HCT116 (cell line): ENCODE measurements at regions not wholly inside any gene's neighbourhood (a gene's known extent, or its start where the extent isn't known, plus 50 kb on each side); places are given as distances from the start of the nearest gene placed in this dataset.

Source experiments
- ATAC-seq: fragments of 200-7000 bp; cut with Tn5 transposase; 2 replicates; pipeline ENCODE4 v1.9.1; 2020; ENCODE audit warnings: mild to moderate bottlenecking, moderate library complexity
- BruUV-seq: library from RNA; stranded (reverse); fragments of 400-500 nt; replicated peaks from 2 replicates; lab custom pipeline; 2021; lab: Mats Ljungman, UMichigan
- CTCF ChIA-PET: fragments of 300-600 bp; sonication (Branson Sonifier 250); formaldehyde crosslinking; loops from one replicate; lab custom pipeline; 2021; ENCODE audit warnings: antibody characterized with exemption; lab: Charles Lee
- POLR2A ChIA-PET: fragments of 300-600, 350-600 bp; sonication (Branson Sonifier 250); formaldehyde crosslinking; loops from one replicate; lab custom pipeline; 2021; ENCODE audit warnings: antibody characterized with exemption; lab: Charles Lee
- RAD21 ChIA-PET, 2 experiments: fragments of 300-600 bp; sonication (Branson Sonifier 250); formaldehyde crosslinking; loops; one replicate each; lab custom pipeline; 2023; ENCODE audit warnings: low total read pairs in 2 of 2; ENCODE audit not compliant: uncharacterized antibody in 2 of 2, unreplicated experiment in 2 of 2, low non-redundant PET in 1 of 2; lab: Charles Lee
- DNase-seq: peaks from one replicate; pipeline ENCODE4 v3.0.0-alpha.2; 2010; ENCODE audit warnings: low read depth, low spot score
- H2AFZ ChIP-seq: fragments of 200-600 bp; shearing (Covaris generic), sonication (generic); 2 replicates; pipeline ENCODE4 v1.6.1; 2017; ENCODE audit warnings: low read depth, mixed run types, mixed read lengths, antibody characterized with exemption, low read length; ENCODE audit not compliant: poor library complexity, severe bottlenecking
- H3K27ac ChIP-seq: 2 replicates; pipeline ENCODE4 v1.5.1; 2012; ENCODE audit warnings: low read depth, low read length
- H3K27me3 ChIP-seq: fragments of 200-600 bp; sonication (generic); 2 replicates; pipeline ENCODE4 v1.6.1; 2016; ENCODE audit warnings: mixed run types, low read length, mixed read lengths; ENCODE audit not compliant: insufficient read depth
- H3K36me3 ChIP-seq, 2 experiments: fragments of 200-500 bp in 1 of 2; fragments of 200-600 bp in 1 of 2; sonication (Bioruptor generic) in 1 of 2; sonication (generic) in 1 of 2; 2 replicates each; pipeline versions ENCODE4 v1.5.1 to v1.6.1; 2014 to 2016; ENCODE audit warnings: low read length in 2 of 2, inconsistent platforms in 1 of 2, mixed read lengths in 1 of 2, mixed run types in 1 of 2; ENCODE audit not compliant: insufficient read depth in 2 of 2, control insufficient read depth in 1 of 2
- H3K4me1 ChIP-seq, 2 experiments: fragments of 200-600 bp in 1 of 2; sonication (generic) in 1 of 2; 2 replicates each; pipeline versions ENCODE4 v1.5.1 to v1.6.1; 2012 to 2017; ENCODE audit warnings: low read length in 2 of 2, inconsistent platforms in 1 of 2, mild to moderate bottlenecking in 1 of 2, mixed read lengths in 1 of 2, mixed run types in 1 of 2, moderate library complexity in 1 of 2; ENCODE audit not compliant: insufficient read depth in 2 of 2, control insufficient read depth in 1 of 2
- H3K4me2 ChIP-seq: fragments of 200-600 bp; sonication (generic); 2 replicates; pipeline ENCODE4 v1.6.1; 2017; ENCODE audit warnings: mixed run types, low read length, mixed read lengths
- H3K4me3 ChIP-seq, 2 experiments: fragments of 200-600 bp in 1 of 2; sonication (generic) in 1 of 2; replicated peaks in 1 of 2; 2 replicates each; pipeline ENCODE4 v1.5.1; 2011 to 2016; ENCODE audit warnings: low read length in 2 of 2, control low read depth in 1 of 2, low read depth in 1 of 2, mild to moderate bottlenecking in 1 of 2, mixed read lengths in 1 of 2, mixed run types in 1 of 2
- H3K79me2 ChIP-seq: fragments of 200-600 bp; sonication (generic); 2 replicates; pipeline ENCODE4 v1.6.1; 2017; ENCODE audit warnings: mild to moderate bottlenecking, mixed run types, low read length, moderate library complexity, mixed read lengths; ENCODE audit not compliant: insufficient read depth
- H3K9ac ChIP-seq: fragments of 200-600 bp; sonication (generic); 2 replicates; pipeline ENCODE4 v1.6.1; 2016; ENCODE audit warnings: low read length, mixed read lengths
- H3K9me2 ChIP-seq: fragments of 200-600 bp; sonication (generic), shearing (Covaris generic); 2 replicates; pipeline ENCODE4 v1.6.1; 2017; ENCODE audit warnings: mixed run types, mild to moderate bottlenecking, moderate library complexity; ENCODE audit not compliant: insufficient read depth
- H3K9me3 ChIP-seq, 2 experiments: fragments of 200-500 bp in 1 of 2; fragments of 200-600 bp in 1 of 2; sonication (Bioruptor generic) in 1 of 2; sonication (generic) in 1 of 2; 2 replicates each; pipeline ENCODE4 v1.6.1; 2014 to 2017; ENCODE audit warnings: low read length in 2 of 2, mixed read lengths in 2 of 2, inconsistent platforms in 1 of 2, low read depth in 1 of 2, mild to moderate bottlenecking in 1 of 2, mixed run types in 1 of 2, moderate library complexity in 1 of 2; ENCODE audit not compliant: control insufficient read depth in 1 of 2, insufficient read depth in 1 of 2
- H4K20me1 ChIP-seq: fragments of 200-600 bp; sonication (generic), shearing (Covaris generic); 2 replicates; pipeline ENCODE4 v1.6.1; 2017; ENCODE audit warnings: mixed run types, mild to moderate bottlenecking, moderate library complexity; ENCODE audit not compliant: insufficient read depth
- ATF3 ChIP-seq: IDR thresholded peaks from 2 replicates; pipeline ENCODE4 v1.6.1; 2012
- CBX3 ChIP-seq: IDR thresholded peaks from 2 replicates; pipeline ENCODE4 v1.6.1; 2012; ENCODE audit warnings: low read depth
- EGR1 ChIP-seq: IDR thresholded peaks from 2 replicates; pipeline ENCODE4 v1.6.1; 2012; ENCODE audit warnings: low read depth
- ELF1 ChIP-seq: IDR thresholded peaks from 2 replicates; pipeline ENCODE4 v1.6.1; 2012; ENCODE audit warnings: low read depth, borderline replicate concordance
- JUND ChIP-seq: IDR thresholded peaks from 2 replicates; pipeline ENCODE4 v1.6.1; 2012
- MAX ChIP-seq: IDR thresholded peaks from 2 replicates; pipeline ENCODE4 v1.6.1; 2012
- SIN3A ChIP-seq: IDR thresholded peaks from 2 replicates; pipeline ENCODE4 v1.6.1; 2012; ENCODE audit warnings: low read depth
- SP1 ChIP-seq: IDR thresholded peaks from 2 replicates; pipeline ENCODE4 v1.6.1; 2012; ENCODE audit warnings: low read depth
- SRF ChIP-seq: IDR thresholded peaks from 2 replicates; pipeline ENCODE4 v1.6.1; 2012; ENCODE audit warnings: low read depth
- TCF7L2 ChIP-seq: IDR thresholded peaks from 2 replicates; pipeline ENCODE4 v1.7.0; 2011; ENCODE audit warnings: borderline replicate concordance, inconsistent platforms; ENCODE audit not compliant: insufficient read depth, insufficient read length; ENCODE audit errors: extremely low read depth
- YY1 ChIP-seq: IDR thresholded peaks from 2 replicates; pipeline ENCODE4 v1.6.1; 2011; ENCODE audit warnings: low read length, low read depth, moderate library complexity, mild to moderate bottlenecking; ENCODE audit not compliant: insufficient replicate concordance; ENCODE audit errors: extremely low read depth
- ZFX ChIP-seq: fragments of 450-650 bp; IDR thresholded peaks from 2 replicates; pipeline ENCODE4 v1.6.1; 2017
- ZNF274 ChIP-seq: fragments of 200-500 bp; sonication (Bioruptor generic); IDR thresholded peaks from 2 replicates; pipeline ENCODE4 v1.6.1; 2014; ENCODE audit warnings: mild to moderate bottlenecking, low read depth, low read length, inconsistent platforms
- intact Hi-C: fragments of 100-400 bp; cut with micrococcal nuclease; formaldehyde crosslinking; loops from 2 replicates; pipeline ENCODE4 v1.10.0; 2022
- TF ChIP-seq, protein P1 (sequence below): IDR thresholded peaks from 2 replicates; pipeline ENCODE4 v1.6.1; 2011; ENCODE audit warnings: mild to moderate bottlenecking, low read length, moderate library complexity; ENCODE audit not compliant: insufficient replicate concordance; ENCODE audit errors: extremely low read depth

GRCh38 chr4:79827283-79827682, 245.7 kb downstream of the ANTXR2 start:
- intact Hi-C loops, result no loop called here
- Histone ChIP-seq H3K27ac (no peak overlapping the region), H3K4me1 (no peaks in the 10 kb centered on the region), H3K4me3 (no peak overlapping the region), H3K9ac (no peak overlapping the region), H2AFZ (no peak overlapping the region), H3K27me3 (no peaks in the 10 kb centered on the region), H3K9me3 (no peaks in the 10 kb centered on the region), H3K4me2 (no peak overlapping the region), H3K9me2 (no peaks in the 10 kb centered on the region)
- POLR2A ChIA-PET, result no interaction called here
- DNase-seq, result no peak
- RAD21 ChIA-PET, result no interaction called here
- CTCF ChIA-PET, result no interaction called here
- no TSS peak for BruUV-seq
- TF ChIP-seq TCF7L2, result no peak
- TF ChIP-seq CBX3, result no peak
- no peak for TF ChIP-seq MAX
- no peak for TF ChIP-seq YY1
- TF ChIP-seq, all 23 proteins: peak for 0
- no peaks in the 10 kb centered on the region for H3K36me3 ChIP-seq
- no peaks in the 10 kb centered on the region for H3K79me2 ChIP-seq
- H4K20me1 ChIP-seq, result no peaks in the 10 kb centered on the region
- ATAC-seq, result no peak

GRCh38 chr4:79823148-79823763, 249.8 kb downstream of the ANTXR2 start:
- H3K4me3 ChIP-seq, result no peak overlapping the region
- no peak overlapping the region for H3K9ac ChIP-seq
- ChIA-PET CTCF (no interaction called here), POLR2A (no interaction called here), RAD21 (no interaction called here)
- TF ChIP-seq SRF (no peak), EGR1 (no peak), ELF1 (no peak), JUND (no peak), TCF7L2 (no peak), SP1 (no peak), ATF3 (no peak), MAX (no peak), ZNF274 (no peak), SIN3A (no peak), ZFX (no peak), YY1 (no peak)
- TF ChIP-seq, protein P1, sequence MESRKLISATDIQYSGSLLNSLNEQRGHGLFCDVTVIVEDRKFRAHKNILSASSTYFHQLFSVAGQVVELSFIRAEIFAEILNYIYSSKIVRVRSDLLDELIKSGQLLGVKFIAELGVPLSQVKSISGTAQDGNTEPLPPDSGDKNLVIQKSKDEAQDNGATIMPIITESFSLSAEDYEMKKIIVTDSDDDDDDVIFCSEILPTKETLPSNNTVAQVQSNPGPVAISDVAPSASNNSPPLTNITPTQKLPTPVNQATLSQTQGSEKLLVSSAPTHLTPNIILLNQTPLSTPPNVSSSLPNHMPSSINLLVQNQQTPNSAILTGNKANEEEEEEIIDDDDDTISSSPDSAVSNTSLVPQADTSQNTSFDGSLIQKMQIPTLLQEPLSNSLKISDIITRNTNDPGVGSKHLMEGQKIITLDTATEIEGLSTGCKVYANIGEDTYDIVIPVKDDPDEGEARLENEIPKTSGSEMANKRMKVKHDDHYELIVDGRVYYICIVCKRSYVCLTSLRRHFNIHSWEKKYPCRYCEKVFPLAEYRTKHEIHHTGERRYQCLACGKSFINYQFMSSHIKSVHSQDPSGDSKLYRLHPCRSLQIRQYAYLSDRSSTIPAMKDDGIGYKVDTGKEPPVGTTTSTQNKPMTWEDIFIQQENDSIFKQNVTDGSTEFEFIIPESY, result no peak
- H3K4me1 ChIP-seq, result no peaks in the 10 kb centered on the region
- BruUV-seq, result no TSS peak
- H3K79me2 ChIP-seq, result no peaks in the 10 kb centered on the region
- H3K9me2 ChIP-seq, result no peaks in the 10 kb centered on the region
- intact Hi-C loops, result no loop called here
- H3K36me3 ChIP-seq, result no peaks in the 10 kb centered on the region
- no peak overlapping the region for H3K27ac ChIP-seq
- H2AFZ ChIP-seq, result no peak overlapping the region
- ATAC-seq (no peak), DNase-seq (no peak)
- H3K27me3 ChIP-seq, result no peaks in the 10 kb centered on the region
- no peak overlapping the region for H3K4me2 ChIP-seq
- no peaks in the 10 kb centered on the region for H3K9me3 ChIP-seq
- no peaks in the 10 kb centered on the region for H4K20me1 ChIP-seq
